Naive thymus-derived CD4-positive, alpha-beta T cell (primary cell): ENCODE measurements at regions not wholly inside any gene's neighbourhood (a gene's known extent, or its start where the extent isn't known, plus 50 kb on each side); places are given as distances from the start of the nearest gene placed in this dataset.
"Not testable (repeated sequence)": the region's sequence is repeated elsewhere in the genome, so short reads cannot be mapped to it uniquely, and the experiment has no call there.

ENCODE experiments used
- ATAC-seq: fragments of 150-1000 bp; cut with Tn5 transposase; 2 replicates; pipeline ENCODE4 v1.10.0; 2021; ENCODE audit warnings: mild to moderate bottlenecking, moderate library complexity
- CTCF ChIA-PET: fragments of 350-600 bp; sonication (Branson Sonifier 250); formaldehyde crosslinking; loops from one replicate; lab custom pipeline; 2021; ENCODE audit warnings: antibody characterized with exemption; lab: Charles Lee
- POLR2A ChIA-PET: fragments of 350-600 bp; sonication (Branson Sonifier 250); formaldehyde crosslinking; loops from one replicate; lab custom pipeline; 2021; ENCODE audit warnings: antibody characterized with exemption, inconsistent platforms; lab: Charles Lee
- DNase-seq, 9 donors: peaks; one replicate each; pipeline versions ENCODE4 v3.0.0 to v3.0.0-alpha.2; 2020 to 2022; ENCODE audit warnings: mixed read lengths in 1 of 9
- H3K27ac ChIP-seq: one replicate; pipeline ENCODE4 v1.7.0; 2013; ENCODE audit warnings: mild to moderate bottlenecking, low read depth, low read length, moderate library complexity
- H3K27me3 ChIP-seq, 2 donors: one replicate each; pipeline ENCODE4 v1.7.0; 2013; ENCODE audit warnings: low read length in 2 of 2, mild to moderate bottlenecking in 2 of 2, moderate library complexity in 2 of 2; ENCODE audit not compliant: control insufficient read depth in 2 of 2, insufficient read depth in 2 of 2
- H3K36me3 ChIP-seq, 3 experiments: 1 replicate in 2 of 3; 2 replicates in 1 of 3; pipeline ENCODE4 v1.7.0; 2013; ENCODE audit warnings: low read length in 3 of 3, mild to moderate bottlenecking in 3 of 3, moderate library complexity in 1 of 3; ENCODE audit not compliant: insufficient read depth in 3 of 3, control insufficient read depth in 2 of 3
- H3K4me1 ChIP-seq, 2 donors: one replicate each; pipeline ENCODE4 v1.7.0; 2013; ENCODE audit warnings: low read length in 2 of 2, mild to moderate bottlenecking in 2 of 2, moderate library complexity in 1 of 2; ENCODE audit not compliant: control insufficient read depth in 2 of 2, insufficient read depth in 2 of 2
- H3K4me3 ChIP-seq: 2 replicates; pipeline ENCODE4 v1.7.0; 2013; ENCODE audit warnings: mild to moderate bottlenecking, low read length
- H3K9me3 ChIP-seq, 3 experiments: 1 replicate in 2 of 3; 2 replicates in 1 of 3; pipeline ENCODE4 v1.7.0; 2013; ENCODE audit warnings: low read length in 3 of 3; ENCODE audit not compliant: control insufficient read depth in 2 of 3
- H3K27ac Mint-ChIP-seq, 9 donors: one replicate each; pipeline ENCODE4 v1.8.0; 2020 to 2022; ENCODE audit warnings: mixed read lengths in 9 of 9, mild to moderate bottlenecking in 8 of 9, moderate library complexity in 5 of 9, inconsistent platforms in 2 of 9
- H3K27me3 Mint-ChIP-seq, 5 donors: one replicate each; pipeline ENCODE4 v1.8.0; 2021 to 2022; ENCODE audit warnings: mixed read lengths in 5 of 5, mild to moderate bottlenecking in 1 of 5
- H3K36me3 Mint-ChIP-seq, 5 donors: one replicate each; pipeline ENCODE4 v1.8.0; 2020 to 2022; ENCODE audit warnings: mixed read lengths in 5 of 5, mild to moderate bottlenecking in 3 of 5, inconsistent platforms in 1 of 5
- H3K4me1 Mint-ChIP-seq, 7 donors: one replicate each; pipeline ENCODE4 v1.8.0; 2020 to 2022; ENCODE audit warnings: mixed read lengths in 7 of 7, mild to moderate bottlenecking in 3 of 7, inconsistent platforms in 1 of 7
- H3K4me3 Mint-ChIP-seq, 10 donors: one replicate each; pipeline ENCODE4 v1.8.0; 2020 to 2022; ENCODE audit warnings: mild to moderate bottlenecking in 10 of 10, mixed read lengths in 10 of 10, moderate library complexity in 6 of 10, inconsistent platforms in 2 of 10
- H3K9me3 Mint-ChIP-seq, 11 donors: one replicate each; pipeline ENCODE4 v1.8.0; 2020 to 2022; ENCODE audit warnings: mixed read lengths in 11 of 11, mild to moderate bottlenecking in 4 of 11, inconsistent platforms in 1 of 11, moderate library complexity in 1 of 11
- intact Hi-C, 2 donors: fragments of 100-400 bp; cut with micrococcal nuclease; formaldehyde crosslinking; loops; one replicate each; pipeline ENCODE4 v1.15.1; 2023

DNA sequence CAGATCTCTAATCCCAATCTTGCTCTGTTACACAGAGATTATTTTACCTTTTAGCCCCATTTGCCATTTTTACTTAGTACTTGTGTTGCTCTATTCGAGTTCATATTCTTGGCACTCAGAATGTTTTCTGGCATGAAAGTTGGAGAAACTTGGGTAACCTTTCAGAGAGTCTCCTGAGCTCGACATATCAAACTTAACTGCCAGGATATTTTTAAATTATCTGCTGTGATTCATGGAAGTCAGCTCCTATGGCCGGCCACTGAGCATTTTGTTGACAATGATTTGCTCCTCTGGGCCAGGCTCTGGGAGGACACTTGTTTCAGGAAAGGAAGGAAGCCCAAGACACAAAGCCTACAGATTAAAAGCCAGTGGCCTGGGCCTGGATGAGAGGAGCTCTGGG is 396.7 kb downstream of the TNS3 start:
- DNase-seq (no peak), ATAC-seq (no peak)
- Mint-ChIP-seq H3K27ac (no peak overlapping the region), H3K27me3 (peaks cover 0 to 11% (median 0%) of the 10 kb centered on the region in 5 donors), H3K4me3 (no peak overlapping the region), H3K9me3 (no peaks in the 10 kb centered on the region), H3K4me1 (no peaks in the 10 kb centered on the region), H3K36me3 (no peaks in the 10 kb centered on the region)
- Histone ChIP-seq H3K9me3 (no peaks in the 10 kb centered on the region), H3K4me3 (no peak overlapping the region), H3K4me1 (no peaks in the 10 kb centered on the region), H3K27ac (no peak overlapping the region), H3K36me3 (no peaks in the 10 kb centered on the region), H3K27me3 (no peaks in the 10 kb centered on the region)
- ChIA-PET CTCF (no interaction called here), POLR2A (no interaction called here)
- intact Hi-C loops = loop anchor here in 1 of 2 donors (10.0 kb wide), 1 partner anchor 1270 kb away; no protein-coding TSS in a partner anchor

DNA sequence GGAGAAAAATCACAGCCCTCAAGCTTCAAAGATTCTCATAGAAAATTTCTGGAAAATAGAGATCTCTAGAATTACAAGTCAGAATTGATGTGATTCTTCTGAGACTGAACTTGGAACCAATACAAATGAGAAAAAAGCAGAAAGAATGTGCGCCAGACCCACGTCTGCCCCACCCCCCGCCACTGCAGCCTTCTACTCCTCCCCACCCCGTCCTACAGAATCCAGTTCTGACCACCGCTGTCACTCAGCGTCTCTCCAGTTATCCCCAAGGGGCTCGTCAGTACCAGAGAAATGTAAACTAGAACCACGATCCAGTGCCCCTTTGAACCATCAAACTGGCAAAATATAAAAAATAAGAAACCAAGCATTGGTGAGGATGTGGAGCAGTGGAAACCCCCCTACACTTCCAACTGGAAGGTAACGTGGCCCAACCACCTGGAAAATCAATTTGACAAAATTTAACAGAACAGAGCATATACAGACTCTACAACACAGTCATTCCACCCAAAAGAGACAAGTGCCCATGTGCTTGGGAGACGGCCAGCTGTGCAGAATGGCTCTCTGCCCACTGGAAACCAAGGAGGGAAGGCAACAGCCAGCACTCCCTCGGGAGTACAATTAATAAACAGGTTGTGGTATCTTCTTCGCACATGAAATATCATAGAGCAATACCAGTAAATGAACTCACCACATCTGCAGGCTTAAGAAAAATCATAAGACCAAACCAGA is 397.9 kb downstream of the TNS3 start:
- no peak overlapping the region for H3K27ac Mint-ChIP-seq
- intact Hi-C loops = loop anchor here in 1 of 2 donors (10.0 kb wide), 1 partner anchor 1269 kb away; no protein-coding TSS in a partner anchor
- ATAC-seq = no peak
- Histone ChIP-seq H3K4me1 (no peaks in the 10 kb centered on the region), H3K27me3 (no peaks in the 10 kb centered on the region), H3K36me3 (no peaks in the 10 kb centered on the region), H3K27ac (no peak overlapping the region), H3K9me3 (no peaks in the 10 kb centered on the region), H3K4me3 (no peak overlapping the region)
- H3K4me1 Mint-ChIP-seq = no peaks in the 10 kb centered on the region
- DNase-seq = no peak
- peaks cover 0 to 11% (median 3%) of the 10 kb centered on the region in 5 donors for H3K27me3 Mint-ChIP-seq
- CTCF ChIA-PET = no interaction called here
- POLR2A ChIA-PET = no interaction called here
- H3K4me3 Mint-ChIP-seq = no peak overlapping the region
- H3K36me3 Mint-ChIP-seq = no peaks in the 10 kb centered on the region
- no peaks in the 10 kb centered on the region for H3K9me3 Mint-ChIP-seq

DNA sequence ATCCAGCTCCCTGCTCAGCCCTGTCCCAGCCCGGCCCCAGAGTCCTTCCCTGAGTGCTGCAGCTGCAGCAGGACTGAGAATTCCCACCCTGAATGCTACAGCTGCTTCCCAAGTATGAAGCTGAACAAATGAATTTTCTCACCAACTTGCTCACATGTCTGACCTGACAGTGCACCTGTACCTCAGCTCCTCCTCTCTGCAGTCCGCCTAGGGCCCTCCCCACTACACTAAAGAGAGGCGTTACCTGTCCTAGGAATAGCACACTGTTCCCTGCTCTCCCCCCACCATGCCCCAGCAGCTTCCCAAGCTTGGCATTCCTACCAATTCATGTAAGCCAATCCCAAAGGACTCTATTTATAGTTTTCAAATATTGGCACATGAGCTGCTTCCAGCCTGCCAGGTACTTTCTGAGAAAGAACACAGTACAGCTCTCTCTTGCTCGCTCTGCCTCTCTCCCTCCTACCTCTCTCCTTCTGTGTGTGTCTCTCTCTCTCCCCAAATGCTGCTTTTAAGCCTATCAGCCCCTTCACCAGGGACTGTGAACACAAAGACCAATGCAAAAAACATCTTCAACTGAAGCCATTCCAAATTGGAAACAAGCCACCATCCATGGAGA is 400.1 kb downstream of the TNS3 start:
- POLR2A ChIA-PET = no interaction called here
- peaks cover 0 to 5% (median 0%) of the 10 kb centered on the region in 11 donors for H3K9me3 Mint-ChIP-seq
- H3K4me1 Mint-ChIP-seq = no peaks in the 10 kb centered on the region
- CTCF ChIA-PET = no interaction called here
- no peak overlapping the region for H3K27ac Mint-ChIP-seq
- H3K36me3 Mint-ChIP-seq = no peaks in the 10 kb centered on the region
- Histone ChIP-seq H3K27ac (no peak overlapping the region), H3K4me3 (no peak overlapping the region), H3K9me3 (no peaks in the 10 kb centered on the region), H3K27me3 (no peaks in the 10 kb centered on the region), H3K4me1 (no peaks in the 10 kb centered on the region), H3K36me3 (no peaks in the 10 kb centered on the region)
- no peak for ATAC-seq
- H3K4me3 Mint-ChIP-seq = no peak overlapping the region
- peaks cover 0 to 13% (median 5%) of the 10 kb centered on the region in 5 donors for H3K27me3 Mint-ChIP-seq
- no peak for DNase-seq
- intact Hi-C loops = loop anchor here in 1 of 2 donors (10.0 kb wide), 1 partner anchor 1267 kb away; no protein-coding TSS in a partner anchor

- Histone ChIP-seq H3K36me3 (no peaks in the 10 kb centered on the region), H3K4me1 (no peaks in the 10 kb centered on the region), H3K27me3 (no peaks in the 10 kb centered on the region), H3K27ac (no peak overlapping the region), H3K9me3 (no peaks in the 10 kb centered on the region), H3K4me3 (no peak overlapping the region)
- H3K4me1 Mint-ChIP-seq = no peaks in the 10 kb centered on the region
- no peaks in the 10 kb centered on the region for H3K36me3 Mint-ChIP-seq
- ChIA-PET CTCF (no interaction called here), POLR2A (no interaction called here)
- H3K9me3 Mint-ChIP-seq = peaks cover 0 to 10% (median 3%) of the 10 kb centered on the region in 11 donors
- H3K27ac Mint-ChIP-seq = no peak overlapping the region
- intact Hi-C loops = loop anchor here (1.0 to 10.0 kb wide), 2 partner anchors 1263 to 1266 kb away; no protein-coding TSS in a partner anchor
- ATAC-seq (no peak), DNase-seq (no peak)
- no peak overlapping the region for H3K4me3 Mint-ChIP-seq
- peaks cover 0 to 6% (median 0%) of the 10 kb centered on the region in 5 donors for H3K27me3 Mint-ChIP-seq
Measured at GRCh38 chr7:47180516-47180826, 401.4 kb downstream of the TNS3 start.

DNA sequence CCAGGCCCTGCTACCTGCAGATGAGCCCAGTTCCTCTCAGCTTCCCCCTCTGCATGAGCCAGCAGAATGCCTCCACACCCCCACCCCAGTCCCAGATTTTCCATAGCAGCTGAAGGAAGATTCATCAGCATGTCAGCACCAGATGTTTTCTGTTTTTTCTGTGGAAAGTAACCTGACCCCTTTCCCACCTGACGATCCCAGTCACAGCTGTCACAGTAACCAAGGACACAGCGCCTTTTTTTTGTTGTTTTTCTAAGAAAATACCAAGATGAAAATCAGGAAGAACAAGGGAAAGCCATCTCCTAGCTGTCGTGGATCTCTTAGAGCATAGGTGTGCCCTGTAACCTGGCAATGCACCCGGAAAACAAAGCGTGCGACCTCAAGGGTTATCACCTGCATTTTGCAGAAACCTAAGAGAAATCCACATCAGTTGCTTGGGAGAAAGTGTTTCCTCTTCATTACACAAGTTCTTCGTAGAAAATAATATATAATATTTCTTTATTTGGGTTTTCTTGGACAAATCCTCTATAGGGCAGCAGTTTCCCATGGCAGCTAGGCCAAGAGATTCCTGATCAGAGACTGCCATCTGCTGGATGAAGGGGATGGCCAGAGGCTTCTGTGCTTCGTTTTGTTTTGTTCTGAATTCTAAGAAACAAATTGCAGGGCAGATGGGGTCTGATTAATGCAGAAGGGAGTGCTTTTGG is 401.9 kb downstream of the TNS3 start:
- Mint-ChIP-seq H3K4me3 (no peak overlapping the region), H3K27ac (no peak overlapping the region), H3K36me3 (no peaks in the 10 kb centered on the region), H3K9me3 (peaks cover 0 to 11% (median 3%) of the 10 kb centered on the region in 11 donors), H3K27me3 (peaks cover 0 to 6% (median 0%) of the 10 kb centered on the region in 5 donors), H3K4me1 (no peaks in the 10 kb centered on the region)
- ATAC-seq (no peak), DNase-seq (no peak)
- no peaks in the 10 kb centered on the region for H3K27me3 ChIP-seq
- intact Hi-C loops = loop anchor here (1.0 to 10.0 kb wide), 2 partner anchors 1263 to 1265 kb away; no protein-coding TSS in a partner anchor
- no peaks in the 10 kb centered on the region for H3K36me3 ChIP-seq
- H3K4me1 ChIP-seq = no peaks in the 10 kb centered on the region
- no peak overlapping the region for H3K27ac ChIP-seq
- no peak overlapping the region for H3K4me3 ChIP-seq
- no peaks in the 10 kb centered on the region for H3K9me3 ChIP-seq
- ChIA-PET CTCF (no interaction called here), POLR2A (no interaction called here)

GRCh38 chr7:47172602-47173539 is 409.0 kb downstream of the TNS3 start:
- H3K4me1 ChIP-seq, H3K4me1 Mint-ChIP-seq, H3K27ac ChIP-seq, ATAC-seq, CTCF ChIA-PET, intact Hi-C loops, DNase-seq, POLR2A ChIA-PET, H3K27ac Mint-ChIP-seq, H3K9me3 ChIP-seq, H3K4me3 Mint-ChIP-seq, H3K36me3 Mint-ChIP-seq, H3K4me3 ChIP-seq, H3K27me3 Mint-ChIP-seq, H3K36me3 ChIP-seq, H3K27me3 ChIP-seq: not testable (repeated sequence)
- H3K9me3 Mint-ChIP-seq = peaks cover 0 to 14% (median 5%) of the 10 kb centered on the region in 11 donors
